A549 (cell line): ENCODE measurements at regions not wholly inside any gene's neighbourhood (a gene's known extent, or its start where the extent isn't known, plus 50 kb on each side); places are given as distances from the start of the nearest gene placed in this dataset.
A peak's percentile ranks its signal among the peaks of the same experiment; 100 is the strongest.

Source experiments
- ATAC-seq, 2 experiments: fragments of 200-7000 bp in 1 of 2; fragments of >200 bp in 1 of 2; cut with Nextera tagmentation in 1 of 2; cut with Tn5 transposase in 1 of 2; 3 replicates each; pipeline versions ENCODE4 v1.8.0 to v1.9.1; 2018 to 2020; ENCODE audit warnings: mild to moderate bottlenecking in 1 of 2, moderate library complexity in 1 of 2
- CTCF ChIA-PET: fragments of 300-600 bp; sonication (Branson Sonifier 250); formaldehyde crosslinking; extraction: SDS; loops from one replicate; lab custom pipeline; 2021; ENCODE audit warnings: antibody characterized with exemption, inconsistent platforms; lab: Yijun Ruan, JAX
- POLR2A ChIA-PET: fragments of 350-600 bp; formaldehyde crosslinking; extraction: SDS; loops from one replicate; lab custom pipeline; 2021; ENCODE audit warnings: antibody characterized with exemption, inconsistent platforms; lab: Yijun Ruan, JAX
- DNase-seq, 2 experiments: peaks; one replicate each; pipeline versions ENCODE4 v3.0.0 to v3.0.0-alpha.2; 2011 to 2016; ENCODE audit warnings: low read depth in 1 of 2, low spot score in 1 of 2
- FAIRE-seq: peaks from 2 replicates; lab custom pipeline; 2011; peaks lifted over from hg19 to GRCh38; lab: Jason Lieb, UNC
- H3K27ac ChIP-seq, 2 experiments: fragments of >200 bp; sonication (Bioruptor Twin); formaldehyde crosslinking; 3 replicates each; pipeline ENCODE4 v1.5.1; 2016 to 2017
- H3K4me1 ChIP-seq: fragments of >200 bp; sonication (Bioruptor Twin); formaldehyde crosslinking; 3 replicates; pipeline ENCODE4 v1.6.1; 2016
- H3K4me2 ChIP-seq: fragments of >200 bp; sonication (Bioruptor Twin); formaldehyde crosslinking; 3 replicates; pipeline ENCODE4 v1.6.1; 2016
- H3K4me3 ChIP-seq: fragments of >200 bp; sonication (Bioruptor Twin); formaldehyde crosslinking; 3 replicates; pipeline ENCODE4 v1.5.1; 2016
- H3K9me3 ChIP-seq: fragments of >200 bp; sonication (Bioruptor Twin); formaldehyde crosslinking; 3 replicates; pipeline ENCODE4 v1.6.1; 2016
- CHD4 ChIP-seq: fragments of 200-600 bp; sonication (generic); IDR thresholded peaks from 2 replicates; pipeline ENCODE4 v1.6.1; 2016; ENCODE audit warnings: antibody characterized with exemption, mild to moderate bottlenecking, borderline replicate concordance
- HOXB5 ChIP-seq: fragments of 250-450 bp; sonication (Bioruptor Pico); IDR thresholded peaks from 2 replicates; pipeline ENCODE4 v1.5.0; 2020; ENCODE audit warnings: mild to moderate bottlenecking, moderate library complexity
- KDM1A ChIP-seq: fragments of 200-600 bp; sonication (generic); IDR thresholded peaks from 2 replicates; pipeline ENCODE4 v1.6.1; 2016; ENCODE audit warnings: low read depth, mild to moderate bottlenecking
- MAFK ChIP-seq: fragments of 450-650 bp; IDR thresholded peaks from 2 replicates; pipeline ENCODE4 v1.6.1; 2014; ENCODE audit not compliant: partially characterized antibody
- NFE2L2 ChIP-seq: fragments of 150-350 bp; conservative IDR thresholded peaks from 2 replicates; pipeline ENCODE4 v1.6.1; 2014; ENCODE audit warnings: low read length
- POLR2AphosphoS2 ChIP-seq: conservative IDR thresholded peaks from 2 replicates; pipeline ENCODE4 v1.6.1; 2012; ENCODE audit warnings: low read length, improper control_type of control experiment, inconsistent platforms
- RNF2 ChIP-seq: fragments of 200-600 bp; sonication (generic); IDR thresholded peaks from 2 replicates; pipeline ENCODE4 v1.6.1; 2016; ENCODE audit warnings: low read depth, mild to moderate bottlenecking, antibody characterized with exemption, moderate library complexity, borderline replicate concordance
- TFCP2L1 ChIP-seq: fragments of 250-450 bp; sonication (Bioruptor Pico); IDR thresholded peaks from 2 replicates; pipeline ENCODE4 v1.5.0; 2021; ENCODE audit warnings: mild to moderate bottlenecking
- ZC3H11A ChIP-seq: fragments of 450-650 bp; IDR thresholded peaks from 2 replicates; pipeline ENCODE4 v1.6.1; 2014; ENCODE audit warnings: antibody characterized with exemption, mild to moderate bottlenecking
- WGBS: methylation state at CpG from one replicate; pipeline ENCODE4 v1.1.6; 2017; ENCODE audit errors: missing lambda C conversion rate; 5-methylcytosine and 5-hydroxymethylcytosine counted together
- TF ChIP-seq, protein P1 (sequence below): fragments of 250-450 bp; sonication (Bioruptor Pico); IDR thresholded peaks from 2 replicates; pipeline ENCODE4 v1.5.0; 2021; ENCODE audit warnings: mild to moderate bottlenecking, moderate library complexity, borderline replicate concordance
- TF ChIP-seq, protein P2 (sequence below): fragments of 200-600 bp; sonication (generic); IDR thresholded peaks from 2 replicates; pipeline ENCODE4 v1.6.1; 2016; ENCODE audit warnings: antibody characterized with exemption, mild to moderate bottlenecking, moderate library complexity
- TF ChIP-seq, protein P3 (sequence below): fragments of 450-650 bp; IDR thresholded peaks from 2 replicates; pipeline ENCODE4 v1.6.1; 2014; ENCODE audit warnings: antibody characterized with exemption
- TF ChIP-seq, protein P4 (sequence below): IDR thresholded peaks from 2 replicates; pipeline ENCODE4 v1.6.1; 2012

DNA sequence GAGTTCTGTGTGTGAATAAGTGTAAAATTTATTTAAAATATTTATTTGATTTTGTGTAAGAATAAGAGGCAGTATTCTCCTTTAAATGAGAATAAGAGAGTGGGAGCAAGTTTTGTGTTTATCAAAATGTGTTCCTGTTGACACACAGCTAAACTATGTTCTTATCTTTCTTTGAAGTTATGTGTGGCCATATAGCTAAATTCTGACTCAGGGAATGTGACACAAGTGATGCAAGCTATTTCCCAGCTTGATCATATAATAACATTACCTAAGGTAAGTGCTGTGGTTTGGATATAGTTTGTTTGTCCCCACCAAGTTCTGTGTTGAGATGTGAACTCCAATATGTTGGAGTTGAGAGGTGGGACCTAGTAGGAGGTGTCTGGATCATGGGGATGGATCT, 740.0 kb upstream of the IGFBP7 start:
- H3K9me3 ChIP-seq: no peaks in the 10 kb centered on the region
- no peak for DNase-seq
- CTCF ChIA-PET: no interaction called here
- TF ChIP-seq, protein P1, sequence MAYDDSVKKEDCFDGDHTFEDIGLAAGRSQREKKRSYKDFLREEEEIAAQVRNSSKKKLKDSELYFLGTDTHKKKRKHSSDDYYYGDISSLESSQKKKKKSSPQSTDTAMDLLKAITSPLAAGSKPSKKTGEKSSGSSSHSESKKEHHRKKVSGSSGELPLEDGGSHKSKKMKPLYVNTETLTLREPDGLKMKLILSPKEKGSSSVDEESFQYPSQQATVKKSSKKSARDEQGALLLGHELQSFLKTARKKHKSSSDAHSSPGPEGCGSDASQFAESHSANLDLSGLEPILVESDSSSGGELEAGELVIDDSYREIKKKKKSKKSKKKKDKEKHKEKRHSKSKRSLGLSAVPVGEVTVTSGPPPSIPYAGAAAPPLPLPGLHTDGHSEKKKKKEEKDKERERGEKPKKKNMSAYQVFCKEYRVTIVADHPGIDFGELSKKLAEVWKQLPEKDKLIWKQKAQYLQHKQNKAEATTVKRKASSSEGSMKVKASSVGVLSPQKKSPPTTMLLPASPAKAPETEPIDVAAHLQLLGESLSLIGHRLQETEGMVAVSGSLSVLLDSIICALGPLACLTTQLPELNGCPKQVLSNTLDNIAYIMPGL (CRISPR knock-in tag): no peak
- TF ChIP-seq, protein P2, sequence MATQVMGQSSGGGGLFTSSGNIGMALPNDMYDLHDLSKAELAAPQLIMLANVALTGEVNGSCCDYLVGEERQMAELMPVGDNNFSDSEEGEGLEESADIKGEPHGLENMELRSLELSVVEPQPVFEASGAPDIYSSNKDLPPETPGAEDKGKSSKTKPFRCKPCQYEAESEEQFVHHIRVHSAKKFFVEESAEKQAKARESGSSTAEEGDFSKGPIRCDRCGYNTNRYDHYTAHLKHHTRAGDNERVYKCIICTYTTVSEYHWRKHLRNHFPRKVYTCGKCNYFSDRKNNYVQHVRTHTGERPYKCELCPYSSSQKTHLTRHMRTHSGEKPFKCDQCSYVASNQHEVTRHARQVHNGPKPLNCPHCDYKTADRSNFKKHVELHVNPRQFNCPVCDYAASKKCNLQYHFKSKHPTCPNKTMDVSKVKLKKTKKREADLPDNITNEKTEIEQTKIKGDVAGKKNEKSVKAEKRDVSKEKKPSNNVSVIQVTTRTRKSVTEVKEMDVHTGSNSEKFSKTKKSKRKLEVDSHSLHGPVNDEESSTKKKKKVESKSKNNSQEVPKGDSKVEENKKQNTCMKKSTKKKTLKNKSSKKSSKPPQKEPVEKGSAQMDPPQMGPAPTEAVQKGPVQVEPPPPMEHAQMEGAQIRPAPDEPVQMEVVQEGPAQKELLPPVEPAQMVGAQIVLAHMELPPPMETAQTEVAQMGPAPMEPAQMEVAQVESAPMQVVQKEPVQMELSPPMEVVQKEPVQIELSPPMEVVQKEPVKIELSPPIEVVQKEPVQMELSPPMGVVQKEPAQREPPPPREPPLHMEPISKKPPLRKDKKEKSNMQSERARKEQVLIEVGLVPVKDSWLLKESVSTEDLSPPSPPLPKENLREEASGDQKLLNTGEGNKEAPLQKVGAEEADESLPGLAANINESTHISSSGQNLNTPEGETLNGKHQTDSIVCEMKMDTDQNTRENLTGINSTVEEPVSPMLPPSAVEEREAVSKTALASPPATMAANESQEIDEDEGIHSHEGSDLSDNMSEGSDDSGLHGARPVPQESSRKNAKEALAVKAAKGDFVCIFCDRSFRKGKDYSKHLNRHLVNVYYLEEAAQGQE: no peak
- TF ChIP-seq, all 56 proteins: peak for 0
- no peaks in the 10 kb centered on the region for H3K4me1 ChIP-seq
- H3K4me2 ChIP-seq: no peak overlapping the region
- FAIRE-seq (no peak), ATAC-seq (no peak)
- no peak overlapping the region for H3K4me3 ChIP-seq
- POLR2A ChIA-PET: no interaction called here
- H3K27ac ChIP-seq: no peak overlapping the region

DNA sequence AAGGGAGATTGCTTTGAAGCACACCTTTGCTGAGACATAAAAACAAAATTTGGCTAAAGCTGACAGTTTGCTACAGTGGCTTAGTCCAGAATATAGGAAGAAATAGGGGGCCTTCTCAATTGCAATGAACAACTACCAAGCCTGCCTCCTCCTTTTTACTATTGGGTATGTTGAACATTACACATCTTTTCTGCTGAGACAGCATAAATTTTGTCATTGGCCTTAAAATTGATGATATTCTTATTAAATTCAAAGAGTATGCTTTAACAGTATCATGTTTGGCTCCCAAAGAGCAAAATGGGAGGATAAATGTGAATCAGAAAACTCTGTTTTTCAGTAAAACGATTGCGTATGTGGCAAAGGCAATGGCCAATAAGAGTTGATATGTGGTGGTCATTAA, 721.9 kb upstream of the IGFBP7 start:
- no peak for FAIRE-seq
- H3K4me3 ChIP-seq: no peak overlapping the region
- TF ChIP-seq, protein P3, sequence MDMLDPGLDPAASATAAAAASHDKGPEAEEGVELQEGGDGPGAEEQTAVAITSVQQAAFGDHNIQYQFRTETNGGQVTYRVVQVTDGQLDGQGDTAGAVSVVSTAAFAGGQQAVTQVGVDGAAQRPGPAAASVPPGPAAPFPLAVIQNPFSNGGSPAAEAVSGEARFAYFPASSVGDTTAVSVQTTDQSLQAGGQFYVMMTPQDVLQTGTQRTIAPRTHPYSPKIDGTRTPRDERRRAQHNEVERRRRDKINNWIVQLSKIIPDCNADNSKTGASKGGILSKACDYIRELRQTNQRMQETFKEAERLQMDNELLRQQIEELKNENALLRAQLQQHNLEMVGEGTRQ: no peak
- peak; percentile 90 for TF ChIP-seq MAFK
- TF ChIP-seq, protein P4, sequence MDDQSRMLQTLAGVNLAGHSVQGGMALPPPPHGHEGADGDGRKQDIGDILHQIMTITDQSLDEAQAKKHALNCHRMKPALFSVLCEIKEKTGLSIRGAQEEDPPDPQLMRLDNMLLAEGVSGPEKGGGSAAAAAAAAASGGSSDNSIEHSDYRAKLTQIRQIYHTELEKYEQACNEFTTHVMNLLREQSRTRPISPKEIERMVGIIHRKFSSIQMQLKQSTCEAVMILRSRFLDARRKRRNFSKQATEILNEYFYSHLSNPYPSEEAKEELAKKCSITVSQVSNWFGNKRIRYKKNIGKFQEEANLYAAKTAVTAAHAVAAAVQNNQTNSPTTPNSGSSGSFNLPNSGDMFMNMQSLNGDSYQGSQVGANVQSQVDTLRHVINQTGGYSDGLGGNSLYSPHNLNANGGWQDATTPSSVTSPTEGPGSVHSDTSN: no peak
- ATAC-seq: no peak
- ChIA-PET CTCF (no interaction called here), POLR2A (no interaction called here)
- no peaks in the 10 kb centered on the region for H3K9me3 ChIP-seq
- no peak overlapping the region for H3K27ac ChIP-seq
- 23% methylated on average over 2 of the region's 2 CpGs for WGBS
- H3K4me1 ChIP-seq: no peaks in the 10 kb centered on the region
- no peak overlapping the region for H3K4me2 ChIP-seq
- DNase-seq: no peak

DNA sequence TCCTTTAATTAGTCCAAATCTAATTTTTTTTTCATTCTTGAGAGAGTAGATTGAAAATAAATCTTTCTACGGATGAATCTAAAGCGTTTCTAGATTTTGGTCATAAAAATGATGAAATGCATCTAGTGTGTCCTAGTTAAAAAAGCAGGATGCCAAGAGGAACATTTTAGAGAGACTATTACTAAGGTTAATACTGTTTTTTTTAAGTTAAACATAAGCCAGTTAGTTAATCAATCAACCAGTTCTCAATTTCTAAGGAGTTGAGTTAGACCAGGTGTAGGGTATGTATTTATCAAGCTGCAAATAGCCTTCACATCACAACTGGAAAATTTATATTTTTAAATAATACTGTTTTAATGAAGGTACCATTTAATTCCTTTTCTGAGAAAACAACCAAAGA, 679.5 kb upstream of the IGFBP7 start:
- FAIRE-seq (no peak), DNase-seq (no peak), ATAC-seq (no peak)
- 40% methylated on average over 2 of the region's 2 CpGs for whole genome bisulfite sequencing
- POLR2A ChIA-PET: no interaction called here
- H3K4me2 ChIP-seq: no peak overlapping the region
- TF ChIP-seq CHD4 (no peak), TFCP2L1 (no peak), NFE2L2 (no peak), MAFK (no peak), POLR2AphosphoS2 (no peak), RNF2 (no peak), ZC3H11A (no peak), HOXB5 (no peak), KDM1A (no peak)
- TF ChIP-seq, protein P4: no peak
- no peaks in the 10 kb centered on the region for H3K9me3 ChIP-seq
- no peaks in the 10 kb centered on the region for H3K4me1 ChIP-seq
- no peak overlapping the region for H3K27ac ChIP-seq
- CTCF ChIA-PET: no interaction called here
- H3K4me3 ChIP-seq: no peak overlapping the region
